ENCODE measurements at regions not wholly inside any gene's neighbourhood (a gene's known extent, or its start where the extent isn't known, plus 50 kb on each side); places are given as distances from the start of the nearest gene placed in this dataset.

DNA sequence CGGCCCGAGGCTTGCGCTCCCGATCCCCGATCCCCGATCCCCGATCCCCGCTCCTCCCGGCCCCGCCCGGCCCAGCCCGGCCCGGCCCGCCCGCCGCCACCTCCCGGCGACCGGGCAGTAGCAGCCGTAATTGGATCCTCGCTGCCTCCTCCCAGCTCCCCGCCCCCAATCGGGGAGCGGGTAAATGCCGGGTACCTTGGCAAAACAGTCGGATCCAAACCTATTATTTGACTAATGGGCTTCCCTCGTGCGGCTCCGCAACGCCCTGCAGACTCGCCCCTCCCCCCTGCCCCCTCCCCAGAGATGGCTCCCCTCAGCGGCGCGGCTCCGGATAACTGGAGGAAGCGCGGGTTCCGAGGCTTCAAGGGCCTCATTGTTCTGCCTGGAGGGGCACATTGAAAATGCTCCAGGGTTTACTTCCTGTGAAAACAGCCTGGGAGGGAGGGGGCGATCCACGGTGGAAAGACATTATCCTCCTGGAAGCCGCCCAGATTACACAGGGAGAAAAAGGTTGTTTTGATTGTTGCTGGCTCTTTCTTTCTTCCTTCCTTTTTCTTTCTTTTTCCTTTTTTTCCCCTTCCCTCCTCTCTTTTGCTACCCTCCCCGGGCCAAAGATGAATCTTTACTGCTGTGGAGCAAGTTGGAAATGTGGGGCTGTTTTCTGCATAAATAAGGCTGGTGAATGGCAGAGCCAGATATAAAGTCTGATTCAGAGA, 94.7 kb upstream of the ZMIZ1 start:
- BruUV-seq (replicated peaks), result no TSS peak
- H3K4me1 Mint-ChIP-seq (ENCODE audit: low read depth, unreplicated experiment), result peaks cover 63% of the 10 kb centered on the region
- H3K27me3 Mint-ChIP-seq (ENCODE audit: unreplicated experiment), result no peaks in the 10 kb centered on the region
- H3K9me3 Mint-ChIP-seq (ENCODE audit: low read depth, unreplicated experiment), result no peaks in the 10 kb centered on the region
- H3K36me3 Mint-ChIP-seq (ENCODE audit: insufficient read depth, unreplicated experiment), result peaks cover 43% of the 10 kb centered on the region
- TF ChIP-seq, protein P1, sequence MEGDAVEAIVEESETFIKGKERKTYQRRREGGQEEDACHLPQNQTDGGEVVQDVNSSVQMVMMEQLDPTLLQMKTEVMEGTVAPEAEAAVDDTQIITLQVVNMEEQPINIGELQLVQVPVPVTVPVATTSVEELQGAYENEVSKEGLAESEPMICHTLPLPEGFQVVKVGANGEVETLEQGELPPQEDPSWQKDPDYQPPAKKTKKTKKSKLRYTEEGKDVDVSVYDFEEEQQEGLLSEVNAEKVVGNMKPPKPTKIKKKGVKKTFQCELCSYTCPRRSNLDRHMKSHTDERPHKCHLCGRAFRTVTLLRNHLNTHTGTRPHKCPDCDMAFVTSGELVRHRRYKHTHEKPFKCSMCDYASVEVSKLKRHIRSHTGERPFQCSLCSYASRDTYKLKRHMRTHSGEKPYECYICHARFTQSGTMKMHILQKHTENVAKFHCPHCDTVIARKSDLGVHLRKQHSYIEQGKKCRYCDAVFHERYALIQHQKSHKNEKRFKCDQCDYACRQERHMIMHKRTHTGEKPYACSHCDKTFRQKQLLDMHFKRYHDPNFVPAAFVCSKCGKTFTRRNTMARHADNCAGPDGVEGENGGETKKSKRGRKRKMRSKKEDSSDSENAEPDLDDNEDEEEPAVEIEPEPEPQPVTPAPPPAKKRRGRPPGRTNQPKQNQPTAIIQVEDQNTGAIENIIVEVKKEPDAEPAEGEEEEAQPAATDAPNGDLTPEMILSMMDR (IDR thresholded peaks at IDR 0.05; ENCODE audit: unreplicated experiment), result no peak
- CTCF ChIA-PET, result interaction anchor here (0.6 to 2.5 kb wide), 13 partner anchors 9 to 1830 kb away, joined by 3 to 24 read pairs (median 4); no protein-coding TSS in a partner anchor
- H3K4me3 Mint-ChIP-seq (ENCODE audit: low read depth, unreplicated experiment), result peak overlapping the region; percentile 65
- no peak for DNase-seq
- peak overlapping the region; percentile 93 for H3K27ac Mint-ChIP-seq (ENCODE audit: unreplicated experiment)
- intact Hi-C loops (cut with micrococcal nuclease; ENCODE audit: unreplicated experiment), result loop anchor here (2.0 to 10.0 kb wide), 4 partner anchors 98 to 223 kb away; no protein-coding TSS in a partner anchor

DNA sequence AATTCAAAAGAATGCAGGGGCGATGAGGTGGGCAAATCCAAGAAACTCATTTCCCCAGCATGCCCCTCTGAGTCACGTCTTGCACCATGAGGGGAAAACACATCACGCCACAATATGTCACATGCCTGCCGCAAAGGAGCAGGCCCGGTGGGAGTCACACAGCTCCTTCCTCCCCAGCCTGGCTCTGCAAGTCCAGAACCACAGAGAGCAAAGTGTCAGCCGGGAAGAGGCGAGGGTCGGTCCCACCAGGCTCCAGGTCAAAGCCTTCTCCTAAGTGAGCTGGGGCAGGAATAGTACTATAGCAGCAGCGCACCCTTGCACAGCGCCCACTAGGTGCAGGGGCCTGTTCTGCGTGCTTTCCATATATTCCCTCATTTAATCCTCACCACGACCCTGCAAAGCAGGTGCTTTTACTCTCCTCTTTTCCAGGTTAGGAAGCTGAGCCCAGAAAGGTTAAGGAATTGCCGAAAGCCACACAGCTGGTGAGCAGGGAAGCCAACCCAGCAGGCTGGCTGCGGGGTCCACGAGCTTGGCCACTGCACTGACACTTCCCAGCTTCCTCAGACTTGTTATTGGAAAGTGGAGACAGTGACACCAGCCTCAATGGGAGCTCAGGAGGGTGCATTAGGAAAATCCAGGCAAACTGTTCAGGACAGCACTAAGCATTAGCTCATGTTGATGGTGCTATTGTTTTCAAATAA, 94.0 kb upstream of the ZMIZ1 start:
- intact Hi-C loops (cut with micrococcal nuclease; ENCODE audit: unreplicated experiment), result loop anchor here (2.0 to 10.0 kb wide), 4 partner anchors 98 to 223 kb away; no protein-coding TSS in a partner anchor
- CTCF ChIA-PET, result interaction anchor here (0.6 to 2.5 kb wide), 8 partner anchors 10 to 537 kb away, joined by 3 to 24 read pairs (median 3); no protein-coding TSS in a partner anchor
- no peaks in the 10 kb centered on the region for H3K9me3 Mint-ChIP-seq (ENCODE audit: low read depth, unreplicated experiment)
- H3K27ac Mint-ChIP-seq (ENCODE audit: unreplicated experiment), result peak overlapping the region; percentile 93
- H3K4me3 Mint-ChIP-seq (ENCODE audit: low read depth, unreplicated experiment), result peak overlapping the region; percentile 65
- TF ChIP-seq, protein P1 (IDR thresholded peaks at IDR 0.05; ENCODE audit: unreplicated experiment), result peak; percentile 81
- peaks cover 56% of the 10 kb centered on the region for H3K4me1 Mint-ChIP-seq (ENCODE audit: low read depth, unreplicated experiment)
- H3K36me3 Mint-ChIP-seq (ENCODE audit: insufficient read depth, unreplicated experiment), result peaks cover 43% of the 10 kb centered on the region
- BruUV-seq (replicated peaks), result TSS peak; percentile 98
- DNase-seq, result peak; percentile 75
- H3K27me3 Mint-ChIP-seq (ENCODE audit: unreplicated experiment), result no peaks in the 10 kb centered on the region

DNA sequence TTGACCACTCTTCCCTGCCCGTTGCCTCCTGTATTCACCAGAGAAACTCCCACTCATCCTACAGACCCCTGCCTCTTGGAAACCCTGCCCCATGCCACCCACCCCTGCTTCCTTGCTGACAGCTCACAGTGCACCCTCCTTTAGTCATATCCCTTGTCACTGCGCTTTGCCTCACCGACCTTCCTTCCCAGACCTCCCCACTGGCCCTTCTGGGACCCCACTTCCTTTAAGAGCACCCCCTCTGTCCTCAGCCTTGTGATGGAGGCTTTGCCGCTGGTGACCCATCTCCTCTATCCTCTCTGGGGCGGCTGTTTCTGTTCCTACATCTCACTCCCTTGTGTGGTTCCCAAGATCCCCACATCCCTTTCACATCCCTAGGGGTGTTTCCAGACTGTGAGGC, 92.8 kb upstream of the ZMIZ1 start:
- Mint-ChIP-seq H3K4me1 (ENCODE audit: low read depth, unreplicated experiment) (peaks cover 56% of the 10 kb centered on the region), H3K27me3 (ENCODE audit: unreplicated experiment) (peaks cover 11% of the 10 kb centered on the region), H3K27ac (ENCODE audit: unreplicated experiment) (peak overlapping the region; percentile 93), H3K4me3 (ENCODE audit: low read depth, unreplicated experiment) (no peak overlapping the region), H3K36me3 (ENCODE audit: insufficient read depth, unreplicated experiment) (peaks cover 43% of the 10 kb centered on the region), H3K9me3 (ENCODE audit: low read depth, unreplicated experiment) (no peaks in the 10 kb centered on the region)
- TF ChIP-seq, protein P1 (IDR thresholded peaks at IDR 0.05; ENCODE audit: unreplicated experiment), result no peak
- BruUV-seq (replicated peaks), result no TSS peak
- no peak for DNase-seq
- CTCF ChIA-PET, result interaction anchor here (0.7 kb wide), 1 partner anchor 216 kb away, joined by 3 read pairs; no protein-coding TSS in a partner anchor
- intact Hi-C loops (cut with micrococcal nuclease; ENCODE audit: unreplicated experiment), result loop anchor here (2.0 to 10.0 kb wide), 2 partner anchors 209 to 221 kb away; no protein-coding TSS in a partner anchor

DNA sequence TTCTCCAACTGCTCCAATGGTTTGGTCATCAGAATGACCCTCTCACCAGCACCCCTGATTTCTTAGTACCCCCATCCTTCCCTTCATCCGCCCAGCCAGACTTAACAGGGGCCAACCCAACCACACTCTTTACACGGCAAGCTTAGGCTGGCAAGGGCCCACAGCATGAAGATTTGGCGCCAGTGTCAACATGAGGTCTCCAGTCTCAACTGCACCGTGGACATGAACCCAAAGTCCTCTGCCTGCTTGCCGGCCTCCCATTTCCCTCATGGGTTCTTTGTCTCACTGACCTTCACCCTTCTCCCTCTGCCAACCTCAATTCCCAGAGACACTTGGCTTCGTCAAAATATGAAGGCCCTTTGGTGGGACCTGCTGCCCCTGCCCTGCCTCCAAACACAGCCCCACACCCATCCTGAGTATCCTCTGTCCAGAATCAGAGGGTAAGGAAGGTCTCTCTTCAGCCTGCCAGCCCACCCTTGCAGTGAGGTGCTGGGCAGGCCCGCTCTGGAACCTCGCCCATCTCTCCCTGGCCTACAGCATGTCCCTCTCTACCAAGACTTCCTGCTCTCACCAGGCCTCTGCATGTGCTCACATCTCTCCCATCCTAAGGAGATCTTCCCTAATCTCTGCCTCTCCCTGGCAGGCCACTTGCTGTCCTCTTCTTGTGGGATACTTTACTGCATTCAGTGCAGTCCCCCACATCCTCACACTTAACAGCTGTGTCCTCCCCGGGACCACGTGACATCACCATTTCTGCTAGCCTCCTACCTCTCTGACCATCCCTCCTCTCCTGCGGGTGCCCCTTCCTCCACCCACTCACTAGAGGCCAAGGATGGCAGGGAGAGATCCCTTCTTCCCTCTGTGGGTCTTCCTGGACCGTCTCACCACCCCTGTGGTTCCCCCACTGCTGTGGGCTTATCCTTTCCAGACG, 91.7 kb upstream of the ZMIZ1 start:
- intact Hi-C loops (cut with micrococcal nuclease; ENCODE audit: unreplicated experiment), result loop anchor here (10.0 kb wide), 1 partner anchor 222 kb away; no protein-coding TSS in a partner anchor
- Mint-ChIP-seq H3K4me1 (ENCODE audit: low read depth, unreplicated experiment) (peaks cover 56% of the 10 kb centered on the region), H3K27me3 (ENCODE audit: unreplicated experiment) (peaks cover 14% of the 10 kb centered on the region), H3K27ac (ENCODE audit: unreplicated experiment) (peak overlapping the region; percentile 93), H3K4me3 (ENCODE audit: low read depth, unreplicated experiment) (no peak overlapping the region), H3K9me3 (ENCODE audit: low read depth, unreplicated experiment) (no peaks in the 10 kb centered on the region), H3K36me3 (ENCODE audit: insufficient read depth, unreplicated experiment) (peaks cover 43% of the 10 kb centered on the region)
- CTCF ChIA-PET, result no interaction called here
- DNase-seq, result no peak
- TF ChIP-seq, protein P1 (IDR thresholded peaks at IDR 0.05; ENCODE audit: unreplicated experiment), result no peak
- no TSS peak for BruUV-seq (replicated peaks)
